Activated naive CD4-positive, alpha-beta T cell treated with anti-CD3 and anti-CD28 coated beads, Interleukin-2, amount 10 ng/mL, durations not matched to agents 7 days and 5 days (primary cell): ENCODE measurements at regions not wholly inside any gene's neighbourhood (a gene's known extent, or its start where the extent isn't known, plus 50 kb on each side); places are given as distances from the start of the nearest gene placed in this dataset.

Experiments used
- CTCF ChIA-PET: fragments of 350-600 bp; sonication (Branson Sonifier 250); formaldehyde crosslinking; loops from one replicate; lab custom pipeline; 2021; ENCODE audit warnings: antibody characterized with exemption; lab: Charles Lee
- DNase-seq: peaks from one replicate; pipeline ENCODE4 v3.0.0-alpha.2; 2020
- H3K27ac Mint-ChIP-seq: one replicate; pipeline ENCODE4 v1.8.0; 2021; ENCODE audit warnings: mild to moderate bottlenecking, moderate library complexity, mixed read lengths
- H3K27me3 Mint-ChIP-seq: one replicate; pipeline ENCODE4 v1.8.0; 2021; ENCODE audit warnings: mild to moderate bottlenecking, mixed read lengths
- H3K36me3 Mint-ChIP-seq: one replicate; pipeline ENCODE4 v1.8.0; 2021; ENCODE audit warnings: mixed read lengths
- H3K4me1 Mint-ChIP-seq: one replicate; pipeline ENCODE4 v1.8.0; 2021; ENCODE audit warnings: mixed read lengths
- H3K4me3 Mint-ChIP-seq: one replicate; pipeline ENCODE4 v1.8.0; 2021; ENCODE audit warnings: mild to moderate bottlenecking, moderate library complexity, mixed read lengths
- H3K9me3 Mint-ChIP-seq: one replicate; pipeline ENCODE4 v1.8.0; 2021; ENCODE audit warnings: mixed read lengths

DNA sequence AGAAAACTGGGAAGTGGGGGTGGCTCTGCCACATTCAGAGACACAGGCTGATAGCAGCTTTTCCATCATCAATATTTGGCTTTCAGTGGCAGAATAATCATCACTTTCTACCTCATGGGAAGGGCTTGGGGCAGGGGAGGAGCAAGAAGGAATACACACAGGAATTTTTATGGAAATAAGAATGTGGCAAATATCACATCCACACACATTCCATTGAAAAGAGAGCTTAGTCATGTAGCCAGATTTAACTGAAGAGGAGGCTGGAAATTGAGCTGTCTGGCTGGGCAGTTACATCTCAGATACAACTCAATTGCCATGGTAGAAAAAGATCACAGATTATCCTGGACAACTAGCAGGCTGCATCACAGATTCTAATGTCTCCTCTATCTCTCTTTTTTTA lies 1474.0 kb upstream of the ACVR2A start:
- CTCF ChIA-PET = no interaction called here
- Mint-ChIP-seq H3K36me3 (no peaks in the 10 kb centered on the region), H3K9me3 (peaks cover 11% of the 10 kb centered on the region), H3K27ac (no peak overlapping the region), H3K27me3 (no peaks in the 10 kb centered on the region), H3K4me1 (no peaks in the 10 kb centered on the region), H3K4me3 (no peak overlapping the region)
- no peak for DNase-seq

DNA sequence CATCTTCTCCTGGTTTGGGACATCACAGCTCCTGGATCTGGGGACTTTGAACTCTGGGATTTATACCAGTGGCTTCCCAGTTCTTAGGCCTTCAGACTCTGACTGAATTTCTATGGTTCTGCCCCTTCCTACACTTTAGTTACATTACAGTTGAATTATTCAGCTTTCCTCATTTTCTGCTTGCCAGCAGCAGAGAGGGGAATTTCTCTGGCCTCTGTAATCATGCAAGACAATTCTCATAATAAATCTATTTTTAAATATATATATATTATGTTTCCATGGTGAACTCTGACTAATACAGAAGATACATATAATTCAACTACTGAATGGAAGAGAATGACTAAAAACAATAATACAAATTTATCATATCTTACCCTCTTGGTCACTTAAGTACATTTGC lies 1478.6 kb upstream of the ACVR2A start:
- H3K4me1 Mint-ChIP-seq = no peaks in the 10 kb centered on the region
- CTCF ChIA-PET = no interaction called here
- no peak overlapping the region for H3K27ac Mint-ChIP-seq
- H3K9me3 Mint-ChIP-seq = peaks cover 5% of the 10 kb centered on the region
- no peak overlapping the region for H3K4me3 Mint-ChIP-seq
- no peak for DNase-seq
- H3K27me3 Mint-ChIP-seq = no peaks in the 10 kb centered on the region
- H3K36me3 Mint-ChIP-seq = no peaks in the 10 kb centered on the region

DNA sequence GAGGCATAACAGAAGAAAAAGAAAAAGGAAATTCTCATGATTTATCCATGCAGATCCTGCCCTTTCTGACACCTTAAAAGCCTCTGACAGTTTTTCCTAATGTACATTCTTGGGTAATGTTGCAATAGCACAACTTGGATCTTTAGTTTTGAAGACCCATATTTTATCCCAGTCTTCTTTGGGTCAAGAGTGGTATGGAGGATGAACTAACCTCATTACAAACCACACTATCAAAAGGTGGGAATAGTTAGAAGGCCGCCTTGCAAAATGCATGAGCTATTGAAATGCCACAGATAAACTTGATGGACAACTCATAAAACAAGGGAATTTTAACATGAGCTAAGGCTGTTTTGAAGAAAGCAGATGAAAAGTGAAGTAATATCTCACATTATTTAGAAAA lies 1479.8 kb upstream of the ACVR2A start:
- no peak overlapping the region for H3K4me3 Mint-ChIP-seq
- DNase-seq = no peak
- no peaks in the 10 kb centered on the region for H3K36me3 Mint-ChIP-seq
- H3K9me3 Mint-ChIP-seq = peaks cover 3% of the 10 kb centered on the region
- no peak overlapping the region for H3K27ac Mint-ChIP-seq
- H3K27me3 Mint-ChIP-seq = no peaks in the 10 kb centered on the region
- H3K4me1 Mint-ChIP-seq = no peaks in the 10 kb centered on the region
- CTCF ChIA-PET = no interaction called here

DNA sequence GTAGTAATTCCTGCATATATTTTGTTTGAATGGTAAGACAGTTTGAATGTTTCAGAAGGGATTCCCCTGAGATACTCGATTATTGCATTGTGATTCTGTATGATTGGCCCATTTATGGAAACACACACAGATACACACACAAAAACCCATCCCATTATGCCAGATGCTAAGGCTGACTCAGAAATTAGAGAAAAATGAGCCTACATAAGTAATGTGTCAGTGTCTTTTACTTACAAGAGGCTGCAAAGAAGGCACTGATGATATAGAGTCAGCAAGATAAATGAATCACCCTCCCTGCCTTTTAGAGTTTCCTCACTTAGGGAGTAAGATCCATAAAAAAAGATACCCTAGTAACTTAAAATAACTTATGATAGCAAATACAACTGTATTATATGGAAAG lies 1481.1 kb upstream of the ACVR2A start:
- H3K36me3 Mint-ChIP-seq = no peaks in the 10 kb centered on the region
- no peak for DNase-seq
- no peaks in the 10 kb centered on the region for H3K4me1 Mint-ChIP-seq
- CTCF ChIA-PET = no interaction called here
- peaks cover 2% of the 10 kb centered on the region for H3K9me3 Mint-ChIP-seq
- H3K27me3 Mint-ChIP-seq = no peaks in the 10 kb centered on the region
- no peak overlapping the region for H3K4me3 Mint-ChIP-seq
- no peak overlapping the region for H3K27ac Mint-ChIP-seq

DNA sequence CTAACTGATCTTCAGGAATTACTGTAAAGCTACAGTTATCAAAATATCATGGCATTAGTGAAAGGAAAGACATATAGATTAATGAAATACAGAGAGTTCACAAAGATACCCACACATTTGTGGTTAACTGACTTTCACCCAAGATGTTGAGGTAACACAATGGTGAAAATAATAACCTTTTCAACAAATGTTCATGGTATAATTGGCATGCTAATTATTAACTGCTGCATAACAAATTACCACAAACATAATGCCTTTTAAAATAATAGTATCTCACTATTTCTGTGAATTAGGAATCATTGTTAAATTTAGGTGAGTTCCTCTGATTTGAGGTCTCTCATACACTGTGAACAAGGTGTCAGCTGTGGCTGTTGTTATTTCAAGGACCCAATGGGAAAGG lies 1493.1 kb upstream of the ACVR2A start:
- H3K27me3 Mint-ChIP-seq = no peaks in the 10 kb centered on the region
- peaks cover 2% of the 10 kb centered on the region for H3K9me3 Mint-ChIP-seq
- no peak overlapping the region for H3K4me3 Mint-ChIP-seq
- no peaks in the 10 kb centered on the region for H3K4me1 Mint-ChIP-seq
- H3K27ac Mint-ChIP-seq = no peak overlapping the region
- CTCF ChIA-PET = no interaction called here
- DNase-seq = no peak
- no peaks in the 10 kb centered on the region for H3K36me3 Mint-ChIP-seq

DNA sequence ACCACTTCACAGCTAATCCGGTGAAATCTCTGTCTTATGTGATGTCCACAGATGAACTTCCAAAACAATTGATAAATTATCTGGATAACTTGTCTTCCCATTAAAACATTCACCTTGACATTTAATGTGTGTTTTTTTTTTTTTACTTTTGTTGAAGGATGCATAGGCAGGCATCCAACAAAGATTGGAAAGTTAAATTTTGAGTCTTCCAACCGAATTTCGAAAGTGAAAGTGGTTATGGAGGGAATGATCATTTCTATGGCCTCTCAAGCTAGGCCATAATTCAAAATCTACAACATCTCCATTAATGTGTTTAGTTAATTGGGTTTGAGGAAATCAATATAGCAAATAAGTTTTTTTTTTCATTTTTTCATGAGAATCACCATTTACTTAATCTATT lies 1495.5 kb upstream of the ACVR2A start:
- Mint-ChIP-seq H3K4me1 (no peaks in the 10 kb centered on the region), H3K4me3 (no peak overlapping the region), H3K27me3 (no peaks in the 10 kb centered on the region), H3K27ac (no peak overlapping the region), H3K36me3 (no peaks in the 10 kb centered on the region), H3K9me3 (peaks cover 2% of the 10 kb centered on the region)
- CTCF ChIA-PET = no interaction called here
- no peak for DNase-seq

DNA sequence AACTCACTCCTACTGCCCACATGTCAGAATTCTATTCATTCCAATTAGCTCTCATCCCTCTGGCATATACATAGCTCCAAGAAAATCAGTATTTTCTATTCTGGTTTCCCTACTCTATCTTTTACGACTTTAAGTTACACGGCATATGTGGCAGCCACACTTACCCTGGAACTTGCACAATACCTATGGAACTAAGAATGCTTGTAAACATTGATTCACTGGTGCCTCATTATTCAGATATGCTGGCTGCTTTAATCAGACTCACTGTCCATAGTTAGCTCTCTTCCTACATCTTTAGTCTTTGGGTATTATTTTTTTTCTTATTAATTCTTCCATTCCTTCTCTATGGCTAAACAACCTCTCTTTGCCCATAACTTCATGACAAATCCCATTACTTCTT lies 1519.9 kb upstream of the ACVR2A start:
- CTCF ChIA-PET = no interaction called here
- no peak for DNase-seq
- no peaks in the 10 kb centered on the region for H3K9me3 Mint-ChIP-seq
- H3K36me3 Mint-ChIP-seq = no peaks in the 10 kb centered on the region
- H3K27me3 Mint-ChIP-seq = no peaks in the 10 kb centered on the region
- no peaks in the 10 kb centered on the region for H3K4me1 Mint-ChIP-seq
- no peak overlapping the region for H3K27ac Mint-ChIP-seq
- H3K4me3 Mint-ChIP-seq = no peak overlapping the region

DNA sequence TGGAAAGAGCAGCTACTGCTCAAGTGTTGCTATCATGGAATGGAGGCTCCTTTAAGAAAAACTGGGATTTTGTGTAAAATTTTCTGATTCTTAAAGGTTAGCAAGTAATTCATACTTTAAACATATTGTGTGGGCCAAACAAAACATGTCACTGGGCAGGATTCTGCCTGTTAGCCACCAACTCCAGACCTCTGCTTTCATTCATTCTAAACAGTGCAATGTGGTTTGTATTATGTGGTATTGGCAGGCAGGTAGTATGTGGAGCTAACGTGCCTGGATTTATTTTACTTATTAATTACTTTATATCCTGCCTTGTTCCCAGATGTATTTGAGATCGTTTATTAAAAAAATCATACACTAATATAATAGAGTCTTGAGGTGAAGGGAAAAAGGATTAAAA lies 1521.3 kb upstream of the ACVR2A start:
- H3K4me1 Mint-ChIP-seq = no peaks in the 10 kb centered on the region
- H3K36me3 Mint-ChIP-seq = no peaks in the 10 kb centered on the region
- no peak overlapping the region for H3K27ac Mint-ChIP-seq
- no peaks in the 10 kb centered on the region for H3K9me3 Mint-ChIP-seq
- H3K4me3 Mint-ChIP-seq = no peak overlapping the region
- CTCF ChIA-PET = no interaction called here
- no peaks in the 10 kb centered on the region for H3K27me3 Mint-ChIP-seq
- DNase-seq = no peak

DNA sequence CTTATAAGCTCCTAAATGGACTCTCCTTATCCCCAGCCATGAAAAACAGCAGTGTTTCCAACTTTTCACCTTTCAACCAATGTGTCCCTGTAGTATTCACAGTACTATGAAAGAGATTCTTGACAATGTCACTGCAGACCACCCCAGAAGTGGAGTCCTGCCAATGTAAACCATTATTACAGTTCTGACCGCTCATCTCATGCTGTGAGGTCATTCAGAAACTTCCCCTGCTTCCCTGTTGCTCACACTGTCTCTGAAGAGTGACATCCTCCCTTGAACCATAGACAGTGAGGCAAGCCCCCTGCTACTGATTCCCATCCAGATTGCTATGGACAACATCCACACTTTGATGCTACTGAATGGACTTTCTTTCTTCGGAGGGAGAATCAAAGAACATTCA lies 1523.7 kb upstream of the ACVR2A start:
- no peaks in the 10 kb centered on the region for H3K4me1 Mint-ChIP-seq
- CTCF ChIA-PET = no interaction called here
- no peak overlapping the region for H3K27ac Mint-ChIP-seq
- no peak overlapping the region for H3K4me3 Mint-ChIP-seq
- no peaks in the 10 kb centered on the region for H3K9me3 Mint-ChIP-seq
- DNase-seq = no peak
- no peaks in the 10 kb centered on the region for H3K27me3 Mint-ChIP-seq
- no peaks in the 10 kb centered on the region for H3K36me3 Mint-ChIP-seq

DNA sequence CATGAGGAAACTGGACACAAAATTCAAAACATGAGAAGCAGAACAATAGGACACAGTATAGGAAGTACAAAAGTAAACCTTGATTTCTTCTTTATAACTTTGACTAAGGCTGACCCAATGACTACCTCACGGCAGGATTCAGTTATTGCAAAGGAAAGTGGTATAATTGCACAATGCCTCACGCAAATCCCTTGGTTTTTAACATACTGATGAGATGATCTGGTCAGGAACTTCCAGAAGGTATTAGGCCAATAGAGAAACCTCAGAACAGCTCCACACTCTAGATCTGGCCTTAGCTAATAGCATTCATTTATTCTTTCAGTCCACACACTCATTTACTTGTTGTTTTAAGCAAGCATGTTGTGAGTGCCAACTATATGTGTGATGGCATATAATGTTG lies 1526.9 kb upstream of the ACVR2A start:
- Mint-ChIP-seq H3K9me3 (no peaks in the 10 kb centered on the region), H3K36me3 (no peaks in the 10 kb centered on the region), H3K4me3 (no peak overlapping the region), H3K27me3 (no peaks in the 10 kb centered on the region), H3K4me1 (no peaks in the 10 kb centered on the region), H3K27ac (no peak overlapping the region)
- CTCF ChIA-PET = no interaction called here
- no peak for DNase-seq

DNA sequence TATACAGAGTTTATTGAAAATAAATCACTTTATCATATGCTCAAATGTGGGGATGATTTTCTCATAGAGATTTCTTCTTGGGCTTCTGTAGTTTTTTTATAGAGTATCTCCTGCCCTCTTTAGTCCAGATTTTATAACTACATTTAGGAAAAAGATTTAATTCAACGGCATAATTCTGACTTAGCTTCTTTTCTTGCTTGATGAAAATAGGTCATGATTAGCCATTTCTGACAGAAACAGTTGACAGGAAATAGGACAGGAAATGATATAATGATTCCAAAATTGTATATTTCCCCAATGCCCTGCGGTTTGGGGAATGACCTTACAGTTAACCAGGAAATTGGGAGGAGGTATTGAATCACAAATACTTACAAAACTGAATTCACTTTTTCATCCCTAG lies 1531.9 kb upstream of the ACVR2A start:
- no peak for DNase-seq
- H3K27me3 Mint-ChIP-seq = no peaks in the 10 kb centered on the region
- H3K36me3 Mint-ChIP-seq = no peaks in the 10 kb centered on the region
- H3K9me3 Mint-ChIP-seq = no peaks in the 10 kb centered on the region
- H3K27ac Mint-ChIP-seq = no peak overlapping the region
- H3K4me1 Mint-ChIP-seq = no peaks in the 10 kb centered on the region
- no peak overlapping the region for H3K4me3 Mint-ChIP-seq
- CTCF ChIA-PET = no interaction called here

DNA sequence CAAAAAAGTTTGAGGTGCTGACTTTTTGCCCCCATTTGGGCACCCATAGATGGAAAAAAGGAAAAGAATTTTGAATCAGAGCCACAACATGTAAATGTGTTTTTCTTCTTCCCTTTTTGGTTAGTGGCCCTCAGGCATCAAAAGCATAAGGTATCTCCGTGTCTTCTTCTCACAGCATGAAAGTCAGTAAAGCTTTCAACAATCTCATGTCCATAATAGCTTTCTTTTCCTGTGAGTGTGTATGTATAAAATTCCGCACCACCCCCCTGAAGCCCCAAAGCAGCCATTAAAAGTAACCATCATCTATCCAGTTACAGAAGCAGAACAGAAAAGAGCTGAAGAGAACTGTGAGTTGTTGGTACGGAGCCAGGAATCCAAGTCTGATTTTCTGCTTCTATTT lies 1539.7 kb upstream of the ACVR2A start:
- Mint-ChIP-seq H3K9me3 (peaks cover 9% of the 10 kb centered on the region), H3K4me3 (no peak overlapping the region), H3K27me3 (no peaks in the 10 kb centered on the region), H3K4me1 (no peaks in the 10 kb centered on the region), H3K27ac (no peak overlapping the region), H3K36me3 (no peaks in the 10 kb centered on the region)
- DNase-seq = no peak
- CTCF ChIA-PET = no interaction called here

DNA sequence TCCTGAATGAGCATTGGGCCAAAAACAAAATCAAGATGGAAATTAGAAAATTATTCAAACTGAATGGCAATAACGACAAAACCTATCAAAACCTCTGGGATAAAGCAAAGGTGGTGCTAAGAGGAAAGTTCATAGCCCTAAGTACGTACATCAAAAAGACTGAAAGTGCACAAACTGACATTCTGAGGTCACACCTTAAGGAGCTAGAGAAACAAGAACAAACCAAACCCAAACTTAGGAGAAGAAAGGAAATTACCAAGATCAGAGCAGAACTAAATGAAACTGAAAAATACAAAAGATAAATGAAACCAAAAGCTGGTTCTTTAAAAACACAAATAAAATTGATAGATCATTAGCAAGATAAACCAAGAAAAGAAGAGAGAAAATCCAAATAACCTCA lies 1543.5 kb upstream of the ACVR2A start:
- DNase-seq = no peak
- H3K27me3 Mint-ChIP-seq = no peaks in the 10 kb centered on the region
- no peak overlapping the region for H3K4me3 Mint-ChIP-seq
- H3K9me3 Mint-ChIP-seq = peaks cover 7% of the 10 kb centered on the region
- H3K4me1 Mint-ChIP-seq = no peaks in the 10 kb centered on the region
- CTCF ChIA-PET = no interaction called here
- H3K27ac Mint-ChIP-seq = no peak overlapping the region
- H3K36me3 Mint-ChIP-seq = no peaks in the 10 kb centered on the region

DNA sequence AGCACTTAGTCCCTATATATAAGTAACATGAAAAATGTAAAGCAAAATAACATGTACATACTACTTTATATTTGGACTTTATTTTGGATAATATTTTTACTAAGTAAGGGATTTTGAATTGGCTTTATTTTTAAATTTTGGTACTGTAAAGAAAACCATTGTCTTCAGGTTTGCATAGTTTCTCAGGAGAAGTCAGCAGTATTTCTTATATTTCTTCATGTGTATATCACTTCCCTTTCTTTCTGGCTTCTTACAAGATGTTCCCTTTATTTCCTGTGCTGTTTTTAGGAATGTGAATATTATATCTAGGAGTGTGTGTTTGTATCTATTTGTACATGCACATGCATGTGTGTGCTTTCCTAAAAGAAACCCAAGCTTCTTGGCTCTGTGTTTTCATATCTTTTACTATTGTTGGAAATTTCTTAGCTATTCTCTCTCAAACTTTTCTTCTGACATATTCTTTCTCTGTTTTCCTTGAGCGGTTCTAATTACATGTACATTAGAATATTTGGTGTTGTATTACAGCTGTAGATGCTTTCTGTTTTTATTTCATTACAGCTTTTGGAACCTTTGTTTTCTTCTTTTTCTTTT lies 1549.7 kb upstream of the ACVR2A start:
- Mint-ChIP-seq H3K27ac (no peak overlapping the region), H3K9me3 (peaks cover 7% of the 10 kb centered on the region), H3K4me1 (no peaks in the 10 kb centered on the region), H3K27me3 (no peaks in the 10 kb centered on the region), H3K4me3 (no peak overlapping the region), H3K36me3 (no peaks in the 10 kb centered on the region)
- CTCF ChIA-PET = no interaction called here
- no peak for DNase-seq

DNA sequence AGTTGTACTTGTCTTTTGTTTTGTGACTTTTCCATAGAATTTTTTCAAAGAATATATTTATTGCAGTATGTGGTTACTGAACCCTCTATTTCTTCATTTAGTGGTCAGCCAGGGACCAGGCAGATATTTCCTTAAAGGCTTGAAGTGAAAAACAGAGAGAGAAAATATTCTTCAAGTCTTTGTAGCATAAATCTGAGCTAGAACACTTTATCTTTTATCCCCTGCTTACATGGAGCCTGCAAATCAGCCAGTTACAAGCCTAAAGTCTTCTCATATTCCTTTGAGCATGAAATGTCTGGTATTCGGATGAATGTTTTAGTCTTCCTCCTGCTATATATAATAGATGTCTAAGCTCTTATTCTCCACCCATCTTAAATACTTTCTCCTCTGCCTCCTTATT lies 1557.5 kb upstream of the ACVR2A start:
- CTCF ChIA-PET = no interaction called here
- no peak overlapping the region for H3K27ac Mint-ChIP-seq
- no peak overlapping the region for H3K4me3 Mint-ChIP-seq
- no peaks in the 10 kb centered on the region for H3K27me3 Mint-ChIP-seq
- no peaks in the 10 kb centered on the region for H3K4me1 Mint-ChIP-seq
- no peak for DNase-seq
- H3K9me3 Mint-ChIP-seq = peaks cover 2% of the 10 kb centered on the region
- H3K36me3 Mint-ChIP-seq = no peaks in the 10 kb centered on the region

DNA sequence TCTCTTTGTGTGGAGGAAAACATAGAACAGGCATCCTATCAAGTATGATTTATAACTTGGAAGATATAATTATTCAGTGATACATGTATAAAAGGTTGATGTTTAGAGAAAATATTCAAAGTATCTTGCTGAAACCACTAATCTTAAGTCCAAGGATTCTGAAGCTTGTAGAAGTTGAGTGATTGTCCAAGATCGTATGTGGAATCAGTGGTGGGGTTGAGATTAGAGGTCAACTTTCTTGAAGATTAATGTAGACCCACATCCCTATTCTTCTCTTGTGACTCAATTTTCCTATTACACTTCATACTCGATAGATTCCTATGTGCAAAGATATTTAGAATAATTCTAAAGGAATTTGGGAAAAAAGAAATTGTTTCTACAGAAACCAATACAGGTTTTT lies 1565.9 kb upstream of the ACVR2A start:
- no peak for DNase-seq
- no peaks in the 10 kb centered on the region for H3K36me3 Mint-ChIP-seq
- no peak overlapping the region for H3K4me3 Mint-ChIP-seq

More for the DNA sequence above, 1565.9 kb upstream of the ACVR2A start:
- Mint-ChIP-seq H3K27ac (no peak overlapping the region), H3K9me3 (no peaks in the 10 kb centered on the region), H3K4me1 (no peaks in the 10 kb centered on the region), H3K27me3 (no peaks in the 10 kb centered on the region)
- CTCF ChIA-PET = no interaction called here
